ENCODE measurements at regions not wholly inside any gene's neighbourhood (a gene's known extent, or its start where the extent isn't known, plus 50 kb on each side); places are given as distances from the start of the nearest gene placed in this dataset.

DNA sequence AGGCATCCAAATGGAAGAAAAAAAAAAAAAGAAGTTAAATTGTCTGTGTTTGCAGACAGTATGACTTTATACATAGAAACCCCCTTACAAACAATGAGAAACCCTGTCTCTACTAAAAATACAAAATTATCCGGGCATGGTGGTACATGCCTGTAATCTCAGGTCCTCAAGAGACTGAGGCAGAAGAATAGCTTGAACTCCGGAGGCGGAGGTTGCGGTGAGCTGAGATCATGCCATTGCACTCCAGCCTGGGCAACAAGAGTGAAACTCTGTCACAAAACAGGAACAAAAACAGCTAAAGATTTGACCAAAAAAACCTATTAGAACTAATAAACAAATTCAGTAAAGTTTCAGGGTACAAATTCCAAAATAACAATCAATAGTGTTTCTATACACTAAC is 385.8 kb upstream of the GRM3 start:
- TF ChIP-seq POLR2A (IDR thresholded peaks at IDR 0.05) (no peak), CTCF (IDR thresholded peaks at IDR 0.05) (no peak)

All from esophagus squamous epithelium (tissue), 4 donors.